HFF-Myc (cell line): ENCODE measurements at regions not wholly inside any gene's neighbourhood (a gene's known extent, or its start where the extent isn't known, plus 50 kb on each side); places are given as distances from the start of the nearest gene placed in this dataset.

Source experiments
- DNase-seq: peaks from one replicate; pipeline ENCODE4 v3.0.0-alpha.2; 2011; ENCODE audit warnings: low read depth; ENCODE audit errors: extremely low read depth
- H3K4me3 ChIP-seq: replicated peaks from 2 replicates; pipeline ENCODE4 v1.5.1; 2011; ENCODE audit warnings: low read depth, mild to moderate bottlenecking, control low read depth, low read length
- CTCF ChIP-seq: IDR thresholded peaks from 2 replicates; pipeline ENCODE4 v1.5.1; 2012; ENCODE audit warnings: mild to moderate bottlenecking, low read depth, low read length, control low read depth; ENCODE audit errors: missing control alignments

GRCh38 chr14:94863366-94863765 is 93.5 kb upstream of the GSC start:
- no peak for TF ChIP-seq CTCF

DNA sequence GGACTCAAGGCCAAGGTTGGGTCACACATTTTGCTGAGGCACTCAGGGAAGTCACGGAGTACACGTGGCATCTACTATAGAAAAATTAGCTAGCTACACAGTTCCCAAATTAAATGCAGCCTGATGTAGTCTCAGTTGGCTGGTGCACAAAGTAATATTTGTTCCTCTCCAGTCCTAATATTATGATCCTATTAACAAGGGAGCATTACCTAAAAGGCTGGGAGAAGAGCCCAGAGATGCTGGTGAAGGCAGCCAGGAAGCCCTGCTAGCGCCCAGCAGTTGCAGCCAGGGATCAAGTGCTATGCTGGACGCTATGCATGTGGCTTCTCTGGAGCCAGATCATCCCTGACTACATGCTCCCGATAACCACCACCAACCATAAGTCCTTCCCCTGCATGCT is 88.0 kb upstream of the GSC start:
- no peak for TF ChIP-seq CTCF
- DNase-seq: no peak
- H3K4me3 ChIP-seq: no peak overlapping the region

More at GRCh38 chr14:94863366-94863765, 93.5 kb upstream of the GSC start:
- no peak overlapping the region for H3K4me3 ChIP-seq
- DNase-seq: no peak

GRCh38 chr14:94853920-94854319 is 84.0 kb upstream of the GSC start:
- no peak overlapping the region for H3K4me3 ChIP-seq
- TF ChIP-seq CTCF: no peak
- no peak for DNase-seq

GRCh38 chr14:94850309-94851211 is 80.6 kb upstream of the GSC start:
- no peak for DNase-seq
- TF ChIP-seq CTCF: no peak
- H3K4me3 ChIP-seq: no peak overlapping the region

DNA sequence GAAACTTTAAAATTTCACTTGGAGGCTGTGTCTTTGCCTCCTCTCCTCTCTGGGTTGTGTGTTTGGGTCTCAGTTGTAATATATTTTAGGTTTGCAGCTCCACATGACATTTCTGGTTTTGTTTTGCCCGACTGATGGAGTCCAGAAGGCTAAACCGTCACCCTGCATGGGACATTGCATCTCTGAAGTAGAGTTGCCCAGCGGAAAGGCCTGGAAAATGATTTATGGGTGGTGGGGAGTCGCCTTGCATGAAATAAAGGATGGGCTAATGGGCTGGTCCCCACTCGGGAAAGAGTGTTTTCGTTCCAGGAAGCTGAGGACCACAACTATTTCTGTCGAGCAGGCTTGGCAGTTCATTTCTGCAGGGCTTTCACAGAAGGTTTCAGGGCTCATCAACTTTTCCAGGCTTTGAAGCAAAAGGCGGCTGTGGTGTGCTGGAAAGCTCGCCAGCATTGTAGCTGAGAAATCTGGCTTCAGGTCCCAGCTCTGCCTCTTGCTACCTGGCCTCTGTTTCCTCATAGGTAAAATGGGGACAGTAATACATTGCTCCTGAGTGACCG is 74.8 kb upstream of the GSC start:
- no peak overlapping the region for H3K4me3 ChIP-seq
- TF ChIP-seq CTCF: no peak
- DNase-seq: no peak

DNA sequence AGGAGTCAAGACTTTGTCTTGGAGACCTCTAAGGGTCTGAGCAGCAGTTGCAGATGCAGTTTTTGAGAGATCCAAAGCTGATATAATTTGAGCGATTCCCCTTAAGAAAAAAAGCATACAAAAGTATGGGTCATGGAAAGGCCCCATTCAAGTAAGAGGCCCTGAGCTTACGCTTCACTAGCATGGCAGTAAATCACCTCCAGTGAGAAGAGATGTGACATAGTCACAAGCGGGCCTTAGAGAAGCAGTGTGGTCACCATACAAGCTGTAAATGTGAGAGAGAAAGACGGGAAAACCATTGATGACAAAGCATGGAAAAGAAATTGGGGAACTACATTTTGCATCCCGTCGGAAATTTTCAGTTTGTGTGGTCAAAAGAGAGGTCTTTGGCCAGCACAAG is 70.6 kb upstream of the GSC start:
- no peak overlapping the region for H3K4me3 ChIP-seq
- TF ChIP-seq CTCF: no peak
- no peak for DNase-seq

GRCh38 chr14:94839348-94839747 is 69.4 kb upstream of the GSC start:
- DNase-seq: no peak
- no peak for TF ChIP-seq CTCF
- H3K4me3 ChIP-seq: no peak overlapping the region
